ENCODE measurements at regions not wholly inside any gene's neighbourhood (a gene's known extent, or its start where the extent isn't known, plus 50 kb on each side); places are given as distances from the start of the nearest gene placed in this dataset.

GRCh38 chr10:10765017-10765416 is 252.7 kb upstream of the CELF2 start:
- no peak for DNase-seq (ENCODE audit: low spot score)
- no peak for TF ChIP-seq CTCF (IDR thresholded peaks at IDR 0.05)
- ATAC-seq (ENCODE audit: low FRiP score) = no peak

GRCh38 chr10:10772411-10772810 is 245.3 kb upstream of the CELF2 start:
- no peak for TF ChIP-seq CTCF (IDR thresholded peaks at IDR 0.05)
- no peak for ATAC-seq (ENCODE audit: low FRiP score)

GRCh38 chr10:10772874-10773508 is 244.7 kb upstream of the CELF2 start:
- no peak for ATAC-seq (ENCODE audit: low FRiP score)
- DNase-seq (ENCODE audit: low spot score) = no peak
- TF ChIP-seq CTCF (IDR thresholded peaks at IDR 0.05) = no peak

More at GRCh38 chr10:10772411-10772810, 245.3 kb upstream of the CELF2 start:
- no peak for DNase-seq (ENCODE audit: low spot score)

GRCh38 chr10:10774416-10774815 is 243.3 kb upstream of the CELF2 start:
- no peak for DNase-seq (ENCODE audit: low spot score)
- no peak for ATAC-seq (ENCODE audit: low FRiP score)
- TF ChIP-seq CTCF (IDR thresholded peaks at IDR 0.05) = no peak

GRCh38 chr10:10776363-10776762 is 241.3 kb upstream of the CELF2 start:
- DNase-seq (ENCODE audit: low spot score) (no peak), ATAC-seq (ENCODE audit: low FRiP score) (no peak)
- TF ChIP-seq CTCF (IDR thresholded peaks at IDR 0.05) = no peak

- TF ChIP-seq CTCF (IDR thresholded peaks at IDR 0.05) = no peak
- DNase-seq (ENCODE audit: low spot score) = no peak
- no peak for ATAC-seq (ENCODE audit: low FRiP score)
These were observed 240.4 kb upstream of the CELF2 start for GRCh38 chr10:10777279-10777678.

GRCh38 chr10:10777723-10778122 is 239.9 kb upstream of the CELF2 start:
- DNase-seq (ENCODE audit: low spot score) = no peak
- TF ChIP-seq CTCF (IDR thresholded peaks at IDR 0.05) = no peak

More at GRCh38 chr10:10777723-10778122, 239.9 kb upstream of the CELF2 start:
- ATAC-seq (ENCODE audit: low FRiP score) = no peak
